Body of pancreas (tissue), 4 donors: ENCODE measurements at regions not wholly inside any gene's neighbourhood (a gene's known extent, or its start where the extent isn't known, plus 50 kb on each side); places are given as distances from the start of the nearest gene placed in this dataset.
A peak's percentile ranks its signal among the peaks of the same experiment; 100 is the strongest.

Experiments used
- ATAC-seq: fragments of 150-250 bp; one replicate; pipeline ENCODE4 v1.9.1; 2016
- DNase-seq, 4 donors: peaks; one replicate each; pipeline ENCODE4 v3.0.0-alpha.2; 2019
- H3K27ac ChIP-seq, 4 donors: fragments of 200-600 bp; sonication (generic); 1 replicate in 3 of 4; 2 replicates in 1 of 4; pipeline versions ENCODE4 v1.5.1 to v1.6.1; 2016 to 2019; ENCODE audit warnings: mild to moderate bottlenecking in 1 of 4, mixed read lengths in 1 of 4, moderate library complexity in 1 of 4
- H3K27me3 ChIP-seq, 2 donors: fragments of 200-600 bp; sonication (generic); one replicate each; pipeline ENCODE4 v1.6.0; 2016; ENCODE audit warnings: mild to moderate bottlenecking in 1 of 2
- H3K36me3 ChIP-seq, 2 donors: fragments of 200-600 bp; sonication (generic); replicated peaks in 1 of 2; 2 replicates each; pipeline ENCODE4 v1.5.1; 2016; ENCODE audit warnings: low read depth in 2 of 2; ENCODE audit not compliant: insufficient read depth in 1 of 2
- H3K4me1 ChIP-seq: fragments of 200-600 bp; sonication (generic); one replicate; pipeline ENCODE4 v1.6.0; 2016
- H3K4me3 ChIP-seq, 2 donors: fragments of 200-600 bp; sonication (generic); 1 replicate in 1 of 2; 2 replicates in 1 of 2; pipeline ENCODE4 v1.5.1; 2016 to 2019
- H3K9me3 ChIP-seq, 3 donors: fragments of 200-600 bp; sonication (generic); 1 replicate in 2 of 3; 2 replicates in 1 of 3; pipeline ENCODE4 v1.5.1; 2016
- CTCF ChIP-seq, 7 experiments: fragments of 450-650 bp in 4 of 7; fragments of 200-600 bp in 3 of 7; sonication (generic) in 3 of 7; IDR thresholded peaks; one replicate each; pipeline ENCODE4 v1.5.1; 2016 to 2019; ENCODE audit warnings: antibody characterized with exemption in 7 of 7
- POLR2A ChIP-seq, 3 donors: fragments of 450-650 bp; IDR thresholded peaks; one replicate each; pipeline ENCODE4 v1.6.1; 2016; ENCODE audit warnings: antibody characterized with exemption in 3 of 3, mild to moderate bottlenecking in 2 of 3
- whole genome bisulfite sequencing, 2 donors: methylation state at CpG; one replicate each; pipeline ENCODE4 v1.1.5; 2017; 5-methylcytosine and 5-hydroxymethylcytosine counted together
- intact Hi-C: fragments of 100-400 bp; cut with DNase I; formaldehyde crosslinking; loops from one replicate; pipeline ENCODE4 v1.15.1; 2023

GRCh38 chr2:7672027-7672684 lies 754.9 kb downstream of the RNF144A start:
- Histone ChIP-seq H3K27ac (no peak overlapping the region), H3K4me1 (no peaks in the 10 kb centered on the region), H3K9me3 (no peaks in the 10 kb centered on the region), H3K4me3 (no peak overlapping the region), H3K36me3 (no peaks in the 10 kb centered on the region), H3K27me3 (no peaks in the 10 kb centered on the region)
- 63 to 65% methylated on average over 8 of the region's 8 CpGs for WGBS, 2 donors
- TF ChIP-seq CTCF (IDR thresholded peaks at IDR 0.05) (peak; percentile 57 to 80 (median 72)), POLR2A (IDR thresholded peaks at IDR 0.05) (no peak)
- DNase-seq (peak; percentile 60 to 82 (median 73)), ATAC-seq (peak; percentile 35)
- intact Hi-C loops, result loop anchor here (10.0 kb wide), 1 partner anchor 247 kb away; no protein-coding TSS in a partner anchor

GRCh38 chr2:7672685-7673071 lies 755.5 kb downstream of the RNF144A start:
- TF ChIP-seq CTCF (IDR thresholded peaks at IDR 0.05) (no peak), POLR2A (IDR thresholded peaks at IDR 0.05) (no peak)
- intact Hi-C loops, result loop anchor here (10.0 kb wide), 1 partner anchor 248 kb away; no protein-coding TSS in a partner anchor
- Histone ChIP-seq H3K36me3 (no peaks in the 10 kb centered on the region), H3K4me3 (no peak overlapping the region), H3K27ac (no peak overlapping the region), H3K4me1 (no peaks in the 10 kb centered on the region), H3K9me3 (no peaks in the 10 kb centered on the region), H3K27me3 (no peaks in the 10 kb centered on the region)
- 77 to 86% methylated on average over 5 of the region's 5 CpGs for WGBS, 2 donors
- ATAC-seq (no peak), DNase-seq (no peak)

- intact Hi-C loops, result loop anchor here (10.0 kb wide), 1 partner anchor 248 kb away; no protein-coding TSS in a partner anchor
- Histone ChIP-seq H3K36me3 (no peaks in the 10 kb centered on the region), H3K4me1 (no peaks in the 10 kb centered on the region), H3K27me3 (no peaks in the 10 kb centered on the region), H3K9me3 (no peaks in the 10 kb centered on the region), H3K4me3 (no peak overlapping the region), H3K27ac (no peak overlapping the region)
- WGBS, 2 donors, result 71 to 82% methylated on average over 5 of the region's 5 CpGs
- DNase-seq (no peak), ATAC-seq (no peak)
- TF ChIP-seq POLR2A (IDR thresholded peaks at IDR 0.05) (no peak), CTCF (IDR thresholded peaks at IDR 0.05) (no peak)
Measured at GRCh38 chr2:7673101-7673500, 755.9 kb downstream of the RNF144A start.

GRCh38 chr2:7673853-7674252 lies 756.6 kb downstream of the RNF144A start:
- H3K4me3 ChIP-seq, result no peak overlapping the region
- H3K9me3 ChIP-seq, result no peaks in the 10 kb centered on the region
- H3K27me3 ChIP-seq, result no peaks in the 10 kb centered on the region
- H3K27ac ChIP-seq, result no peak overlapping the region
- DNase-seq (no peak), ATAC-seq (no peak)
- no peaks in the 10 kb centered on the region for H3K4me1 ChIP-seq
- H3K36me3 ChIP-seq, result no peaks in the 10 kb centered on the region
- TF ChIP-seq POLR2A (IDR thresholded peaks at IDR 0.05), result no peak
- TF ChIP-seq CTCF (IDR thresholded peaks at IDR 0.05), result no peak
- 67 to 75% methylated on average over 2 of the region's 2 CpGs for WGBS, 2 donors
- intact Hi-C loops, result loop anchor here (10.0 kb wide), 1 partner anchor 249 kb away; no protein-coding TSS in a partner anchor

- H3K27ac ChIP-seq, result no peak overlapping the region
- no peak overlapping the region for H3K4me3 ChIP-seq
- TF ChIP-seq CTCF (IDR thresholded peaks at IDR 0.05), result no peak
- ATAC-seq, result no peak
- WGBS, 2 donors, result 67 to 88% methylated on average over 2 of the region's 2 CpGs
- no peaks in the 10 kb centered on the region for H3K27me3 ChIP-seq
- intact Hi-C loops, result loop anchor here (10.0 kb wide), 1 partner anchor 250 kb away; no protein-coding TSS in a partner anchor
- no peaks in the 10 kb centered on the region for H3K9me3 ChIP-seq
- H3K36me3 ChIP-seq, result no peaks in the 10 kb centered on the region
- DNase-seq, result no peak
- H3K4me1 ChIP-seq, result no peaks in the 10 kb centered on the region
Measured at GRCh38 chr2:7674606-7675005, 757.4 kb downstream of the RNF144A start.
